ENCODE measurements at regions not wholly inside any gene's neighbourhood (a gene's known extent, or its start where the extent isn't known, plus 50 kb on each side); places are given as distances from the start of the nearest gene placed in this dataset.

DNA sequence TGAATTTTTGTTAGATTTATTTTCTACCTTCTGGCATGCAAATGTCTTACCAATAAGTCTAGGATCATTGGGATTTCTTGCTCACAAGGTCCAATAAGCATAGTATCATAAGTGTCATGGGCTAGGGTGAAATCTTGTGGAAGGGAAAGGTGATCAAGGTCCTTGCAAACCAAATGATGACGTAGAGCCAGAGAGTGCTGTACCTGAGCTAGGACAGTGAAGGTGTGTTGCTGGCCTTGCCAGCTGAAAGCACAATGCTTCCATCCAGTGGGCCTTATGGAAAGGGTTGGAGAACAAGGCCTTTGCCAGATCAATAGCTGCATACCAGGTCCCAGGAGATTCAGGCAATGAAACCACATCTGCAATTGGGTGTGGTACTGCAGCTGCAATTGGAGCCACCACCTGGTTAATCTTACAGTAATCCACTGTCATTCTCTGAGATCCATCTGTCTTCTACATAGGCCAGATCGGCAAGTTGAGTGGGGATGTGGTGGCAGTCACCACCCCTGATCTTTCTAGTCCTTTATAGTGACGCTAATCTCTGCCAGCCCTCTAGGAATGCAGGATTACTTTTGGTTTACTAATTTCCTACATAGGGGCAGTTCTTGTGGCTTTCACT lies 208.9 kb upstream of the MYL2 start:
- in situ Hi-C loops (cut with MboI; ENCODE audit: low pct_unique_long_range_greater_than_20kb, low sequenced_read_pairs, unreplicated experiment): no loop called here
- DNase-seq (ENCODE audit: low spot score): no peak
- TF ChIP-seq, protein P1, sequence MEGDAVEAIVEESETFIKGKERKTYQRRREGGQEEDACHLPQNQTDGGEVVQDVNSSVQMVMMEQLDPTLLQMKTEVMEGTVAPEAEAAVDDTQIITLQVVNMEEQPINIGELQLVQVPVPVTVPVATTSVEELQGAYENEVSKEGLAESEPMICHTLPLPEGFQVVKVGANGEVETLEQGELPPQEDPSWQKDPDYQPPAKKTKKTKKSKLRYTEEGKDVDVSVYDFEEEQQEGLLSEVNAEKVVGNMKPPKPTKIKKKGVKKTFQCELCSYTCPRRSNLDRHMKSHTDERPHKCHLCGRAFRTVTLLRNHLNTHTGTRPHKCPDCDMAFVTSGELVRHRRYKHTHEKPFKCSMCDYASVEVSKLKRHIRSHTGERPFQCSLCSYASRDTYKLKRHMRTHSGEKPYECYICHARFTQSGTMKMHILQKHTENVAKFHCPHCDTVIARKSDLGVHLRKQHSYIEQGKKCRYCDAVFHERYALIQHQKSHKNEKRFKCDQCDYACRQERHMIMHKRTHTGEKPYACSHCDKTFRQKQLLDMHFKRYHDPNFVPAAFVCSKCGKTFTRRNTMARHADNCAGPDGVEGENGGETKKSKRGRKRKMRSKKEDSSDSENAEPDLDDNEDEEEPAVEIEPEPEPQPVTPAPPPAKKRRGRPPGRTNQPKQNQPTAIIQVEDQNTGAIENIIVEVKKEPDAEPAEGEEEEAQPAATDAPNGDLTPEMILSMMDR (IDR thresholded peaks at IDR 0.05; ENCODE audit: extremely low read depth, insufficient read depth, missing control alignments): no peak

DNA sequence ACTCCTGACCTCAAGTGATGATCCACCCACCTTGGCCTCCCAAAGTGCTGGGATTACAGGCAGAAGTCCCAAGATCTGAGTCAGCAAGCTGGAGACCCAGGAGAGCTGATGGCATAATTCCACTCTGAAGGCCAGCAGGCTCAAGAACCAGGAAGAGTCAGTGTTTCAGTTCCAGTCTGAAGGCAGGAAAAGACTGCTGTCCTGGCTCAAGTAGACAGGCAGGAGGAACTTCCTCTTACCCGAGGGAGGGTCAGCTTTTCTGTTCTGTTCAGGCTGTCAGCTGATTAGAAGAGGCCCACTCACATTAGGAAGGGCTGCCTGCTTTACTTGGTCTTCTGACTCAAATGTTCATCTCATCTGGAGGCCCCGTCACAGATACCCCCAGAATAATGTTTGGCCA lies 206.0 kb upstream of the MYL2 start:
- TF ChIP-seq, protein P1 (IDR thresholded peaks at IDR 0.05; ENCODE audit: extremely low read depth, insufficient read depth, missing control alignments): no peak
- DNase-seq (ENCODE audit: low spot score): no peak
- in situ Hi-C loops (cut with MboI; ENCODE audit: low pct_unique_long_range_greater_than_20kb, low sequenced_read_pairs, unreplicated experiment): no loop called here

DNA sequence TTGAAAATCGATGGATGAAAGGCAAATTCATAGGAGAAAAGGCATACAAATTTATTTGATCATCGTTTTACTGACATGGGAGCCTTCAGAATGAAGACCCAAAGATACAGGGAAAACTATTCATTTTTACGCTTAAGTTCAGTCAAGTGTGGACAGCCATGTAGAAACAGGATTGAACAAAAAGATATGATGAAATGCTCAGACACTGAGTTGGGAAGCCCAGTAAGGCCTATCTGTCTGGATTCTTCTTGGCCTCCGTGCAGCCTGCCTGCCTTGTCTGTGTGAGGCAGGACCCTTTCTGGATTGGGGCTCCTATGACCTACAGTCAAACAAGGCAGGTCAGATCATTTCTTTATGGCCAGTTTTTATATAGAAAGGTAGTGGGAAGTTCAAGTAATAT lies 203.8 kb upstream of the MYL2 start:
- TF ChIP-seq, protein P1 (IDR thresholded peaks at IDR 0.05; ENCODE audit: extremely low read depth, insufficient read depth, missing control alignments): no peak
- in situ Hi-C loops (cut with MboI; ENCODE audit: low pct_unique_long_range_greater_than_20kb, low sequenced_read_pairs, unreplicated experiment): no loop called here
- DNase-seq (ENCODE audit: low spot score): no peak

DNA sequence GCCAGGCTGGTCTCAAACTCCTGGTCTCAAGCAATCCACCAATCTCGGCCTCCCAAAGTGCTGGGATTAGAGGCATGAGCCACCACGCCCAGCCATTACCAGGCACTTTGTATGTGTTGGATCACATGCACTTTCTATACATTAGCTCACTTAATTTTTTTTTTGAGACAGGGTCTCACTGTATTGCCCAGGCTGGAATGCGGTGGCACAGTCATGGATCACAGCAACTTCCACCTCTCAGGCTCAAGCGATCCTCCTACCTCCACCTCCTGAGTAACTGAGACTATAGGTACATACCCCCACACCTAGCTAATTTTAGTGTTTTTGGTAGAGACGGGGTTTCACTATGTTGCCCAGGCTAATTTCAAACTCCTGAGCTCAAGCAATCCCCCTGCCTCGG lies 203.0 kb upstream of the MYL2 start:
- in situ Hi-C loops (cut with MboI; ENCODE audit: low pct_unique_long_range_greater_than_20kb, low sequenced_read_pairs, unreplicated experiment): no loop called here
- no peak for DNase-seq (ENCODE audit: low spot score)
- TF ChIP-seq, protein P1 (IDR thresholded peaks at IDR 0.05; ENCODE audit: extremely low read depth, insufficient read depth, missing control alignments): no peak

DNA sequence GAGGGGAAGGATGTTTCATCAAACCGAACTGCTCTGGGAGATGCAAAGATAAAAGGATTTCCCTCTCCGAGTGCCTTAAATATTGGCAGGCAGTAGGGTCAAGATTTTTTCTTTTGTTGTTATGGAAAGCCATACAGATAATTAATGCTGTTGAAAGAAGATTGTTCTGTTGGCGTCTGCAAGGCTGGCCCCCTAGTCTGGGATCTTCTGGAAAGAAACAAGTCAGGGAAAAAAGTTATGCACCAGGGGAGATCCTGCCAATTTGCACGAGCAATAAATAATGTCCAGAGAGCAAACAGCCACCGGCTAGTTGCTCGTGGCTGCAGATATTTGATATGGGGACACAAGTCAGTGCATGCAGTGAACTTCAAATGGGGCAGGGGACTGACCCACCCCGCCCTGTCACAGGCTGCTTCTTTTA lies 202.1 kb upstream of the MYL2 start:
- in situ Hi-C loops (cut with MboI; ENCODE audit: low pct_unique_long_range_greater_than_20kb, low sequenced_read_pairs, unreplicated experiment): no loop called here
- DNase-seq (ENCODE audit: low spot score): no peak

DNA sequence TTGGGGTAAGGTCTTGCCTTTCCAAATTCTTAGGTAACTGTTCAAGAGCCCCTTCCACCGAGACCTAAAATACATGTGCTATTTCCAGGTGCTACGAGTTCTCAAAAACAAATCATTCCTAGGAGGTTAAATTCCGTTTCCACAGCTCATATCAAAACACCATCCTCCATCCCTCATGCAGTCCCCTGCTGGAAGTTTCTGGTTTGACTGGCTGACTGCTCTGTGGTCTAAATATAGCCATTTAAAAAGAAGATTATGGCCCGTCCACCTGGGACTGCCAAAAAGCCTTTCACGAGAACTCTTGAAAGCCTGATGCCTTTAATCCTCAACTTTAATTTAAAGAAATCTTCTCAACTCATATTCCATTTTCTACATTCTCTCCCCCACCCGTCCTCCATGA lies 201.5 kb upstream of the MYL2 start:
- no peak for DNase-seq (ENCODE audit: low spot score)
- TF ChIP-seq, protein P1 (IDR thresholded peaks at IDR 0.05; ENCODE audit: extremely low read depth, insufficient read depth, missing control alignments): no peak

More for the DNA sequence above, 202.1 kb upstream of the MYL2 start:
- TF ChIP-seq, protein P1 (IDR thresholded peaks at IDR 0.05; ENCODE audit: extremely low read depth, insufficient read depth, missing control alignments): no peak

More for the DNA sequence above, 201.5 kb upstream of the MYL2 start:
- in situ Hi-C loops (cut with MboI; ENCODE audit: low pct_unique_long_range_greater_than_20kb, low sequenced_read_pairs, unreplicated experiment): no loop called here
